NB4 (cell line): ENCODE measurements at regions not wholly inside any gene's neighbourhood (a gene's known extent, or its start where the extent isn't known, plus 50 kb on each side); places are given as distances from the start of the nearest gene placed in this dataset.

Experiments used
- CTCF ChIP-seq: IDR thresholded peaks from one replicate; pipeline ENCODE4 v1.5.1; 2012; ENCODE audit warnings: low read depth, low read length
- MAX ChIP-seq: IDR thresholded peaks from 2 replicates; pipeline ENCODE4 v1.6.1; 2011; ENCODE audit warnings: low read depth, low read length
- MYC ChIP-seq: IDR thresholded peaks from 2 replicates; pipeline ENCODE4 v1.6.1; 2011; ENCODE audit warnings: low read depth, low read length
- POLR2A ChIP-seq: IDR thresholded peaks from 2 replicates; pipeline ENCODE4 v1.6.1; 2011; ENCODE audit warnings: mild to moderate bottlenecking; ENCODE audit not compliant: insufficient read length; ENCODE audit errors: extremely low read depth

GRCh38 chr7:114818501-114818900, 103.4 kb upstream of the MDFIC start:
- no peak for TF ChIP-seq CTCF
- no peak for TF ChIP-seq MAX
- TF ChIP-seq POLR2A = no peak
- no peak for TF ChIP-seq MYC
